SK-N-SH (cell line): ENCODE measurements at regions not wholly inside any gene's neighbourhood (a gene's known extent, or its start where the extent isn't known, plus 50 kb on each side); places are given as distances from the start of the nearest gene placed in this dataset.

Experiments used
- RCOR1 ChIP-seq: fragments of 150-350 bp; IDR thresholded peaks from 2 replicates; pipeline ENCODE4 v1.6.1; 2017; ENCODE audit warnings: antibody characterized with exemption, low read length
- TF ChIP-seq, protein P1 (sequence below): fragments of 200-600 bp; sonication (generic); IDR thresholded peaks from 2 replicates; pipeline ENCODE4 v1.6.1; 2017; ENCODE audit warnings: antibody characterized with exemption, mild to moderate bottlenecking, moderate library complexity

- TF ChIP-seq, protein P1, sequence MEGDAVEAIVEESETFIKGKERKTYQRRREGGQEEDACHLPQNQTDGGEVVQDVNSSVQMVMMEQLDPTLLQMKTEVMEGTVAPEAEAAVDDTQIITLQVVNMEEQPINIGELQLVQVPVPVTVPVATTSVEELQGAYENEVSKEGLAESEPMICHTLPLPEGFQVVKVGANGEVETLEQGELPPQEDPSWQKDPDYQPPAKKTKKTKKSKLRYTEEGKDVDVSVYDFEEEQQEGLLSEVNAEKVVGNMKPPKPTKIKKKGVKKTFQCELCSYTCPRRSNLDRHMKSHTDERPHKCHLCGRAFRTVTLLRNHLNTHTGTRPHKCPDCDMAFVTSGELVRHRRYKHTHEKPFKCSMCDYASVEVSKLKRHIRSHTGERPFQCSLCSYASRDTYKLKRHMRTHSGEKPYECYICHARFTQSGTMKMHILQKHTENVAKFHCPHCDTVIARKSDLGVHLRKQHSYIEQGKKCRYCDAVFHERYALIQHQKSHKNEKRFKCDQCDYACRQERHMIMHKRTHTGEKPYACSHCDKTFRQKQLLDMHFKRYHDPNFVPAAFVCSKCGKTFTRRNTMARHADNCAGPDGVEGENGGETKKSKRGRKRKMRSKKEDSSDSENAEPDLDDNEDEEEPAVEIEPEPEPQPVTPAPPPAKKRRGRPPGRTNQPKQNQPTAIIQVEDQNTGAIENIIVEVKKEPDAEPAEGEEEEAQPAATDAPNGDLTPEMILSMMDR, result no peak
- no peak for TF ChIP-seq RCOR1
Observed at GRCh38 chr9:107219486-107220077, 63.5 kb upstream of the RAD23B start.
